ENCODE measurements at regions not wholly inside any gene's neighbourhood (a gene's known extent, or its start where the extent isn't known, plus 50 kb on each side); places are given as distances from the start of the nearest gene placed in this dataset.

DNA sequence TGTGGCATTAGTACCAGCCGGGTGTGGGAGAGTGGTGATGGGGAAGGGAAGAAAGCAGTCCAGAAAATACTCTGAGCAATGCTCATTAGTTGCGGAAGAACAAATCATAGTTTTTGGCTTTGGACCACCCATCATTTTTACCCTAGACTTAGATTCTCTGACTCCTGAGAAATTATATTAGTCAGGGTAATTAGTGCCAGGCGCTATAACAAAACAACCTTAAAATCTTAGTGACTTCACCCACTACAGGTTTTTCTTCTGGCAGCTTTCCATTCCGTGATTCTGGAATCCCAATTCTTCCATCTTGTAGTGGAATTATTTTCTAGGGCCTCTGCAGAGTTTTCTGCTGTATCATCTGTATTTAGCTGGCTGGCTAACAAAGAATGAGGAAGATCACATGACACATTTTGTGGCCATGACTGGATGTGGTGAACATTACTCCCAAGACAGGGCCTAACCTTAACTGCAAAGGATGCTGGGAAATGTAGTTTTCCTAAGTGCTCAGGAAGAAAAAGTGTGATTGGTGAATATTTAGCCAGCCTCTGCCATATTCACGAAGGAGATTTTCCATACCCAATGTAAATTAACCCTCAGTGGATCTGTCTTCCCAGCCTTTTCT is 373.0 kb upstream of the MEF2C start:
- H3K4me3 ChIP-seq (ENCODE audit: low read depth in 1 of 2, low read length in 2 of 2): no peak overlapping the region
- H3K4me1 ChIP-seq (ENCODE audit: control insufficient read depth in 1 of 2, insufficient read depth in 2 of 2, low read length in 2 of 2): no peaks in the 10 kb centered on the region
- no peak overlapping the region for H3K9ac ChIP-seq (ENCODE audit: low read depth in 1 of 2, low read length in 2 of 2)
- no peaks in the 10 kb centered on the region for H3K36me3 ChIP-seq (ENCODE audit: control insufficient read depth in 1 of 2, insufficient read depth in 2 of 2, low read length in 2 of 2)
- H3K27me3 ChIP-seq (ENCODE audit: control insufficient read depth in 1 of 2, insufficient read depth in 2 of 2, low read length in 2 of 2): no peaks in the 10 kb centered on the region
- no peaks in the 10 kb centered on the region for H3K9me3 ChIP-seq (ENCODE audit: control insufficient read depth in 1 of 2, low read length in 2 of 2)
- no peak overlapping the region for H3K27ac ChIP-seq (ENCODE audit: low read depth, low read length)

DNA sequence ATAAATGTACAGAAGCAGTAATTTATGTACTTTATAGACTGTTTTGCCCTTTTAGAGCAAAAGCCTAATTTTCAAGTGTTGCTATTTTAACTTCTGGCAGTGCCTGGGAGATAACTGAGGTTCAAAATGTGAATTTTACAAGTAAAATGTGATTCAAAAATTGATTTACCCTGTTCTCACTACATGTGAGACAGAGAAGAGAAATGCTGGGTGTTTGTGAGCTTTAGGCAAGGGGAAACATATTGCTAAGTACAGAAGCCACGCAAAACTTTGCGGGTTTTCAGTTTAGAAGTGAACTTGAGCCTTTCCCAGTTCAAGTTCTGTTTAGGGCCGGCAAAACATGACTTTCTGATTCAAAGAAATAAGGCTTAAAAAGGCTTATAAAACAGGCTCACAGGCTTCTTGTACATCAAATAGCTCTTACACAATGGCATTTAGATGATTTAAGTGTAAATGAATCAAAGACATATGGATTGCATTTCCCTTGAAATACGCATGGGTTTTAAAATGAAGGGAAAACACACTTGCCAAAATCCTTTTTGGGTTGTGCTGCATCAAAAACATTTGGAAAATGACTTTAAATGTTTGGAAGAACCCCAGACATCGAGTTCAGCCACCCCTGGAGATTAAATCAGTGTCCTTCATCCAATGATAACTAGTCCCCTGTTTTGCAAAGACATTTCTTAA is 370.8 kb upstream of the MEF2C start:
- H3K4me1 ChIP-seq (ENCODE audit: control insufficient read depth in 1 of 2, insufficient read depth in 2 of 2, low read length in 2 of 2): no peaks in the 10 kb centered on the region
- H3K9me3 ChIP-seq (ENCODE audit: control insufficient read depth in 1 of 2, low read length in 2 of 2): no peaks in the 10 kb centered on the region
- no peak overlapping the region for H3K27ac ChIP-seq (ENCODE audit: low read depth, low read length)
- no peak overlapping the region for H3K9ac ChIP-seq (ENCODE audit: low read depth in 1 of 2, low read length in 2 of 2)
- no peaks in the 10 kb centered on the region for H3K36me3 ChIP-seq (ENCODE audit: control insufficient read depth in 1 of 2, insufficient read depth in 2 of 2, low read length in 2 of 2)
- H3K4me3 ChIP-seq (ENCODE audit: low read depth in 1 of 2, low read length in 2 of 2): no peak overlapping the region
- H3K27me3 ChIP-seq (ENCODE audit: control insufficient read depth in 1 of 2, insufficient read depth in 2 of 2, low read length in 2 of 2): no peaks in the 10 kb centered on the region

DNA sequence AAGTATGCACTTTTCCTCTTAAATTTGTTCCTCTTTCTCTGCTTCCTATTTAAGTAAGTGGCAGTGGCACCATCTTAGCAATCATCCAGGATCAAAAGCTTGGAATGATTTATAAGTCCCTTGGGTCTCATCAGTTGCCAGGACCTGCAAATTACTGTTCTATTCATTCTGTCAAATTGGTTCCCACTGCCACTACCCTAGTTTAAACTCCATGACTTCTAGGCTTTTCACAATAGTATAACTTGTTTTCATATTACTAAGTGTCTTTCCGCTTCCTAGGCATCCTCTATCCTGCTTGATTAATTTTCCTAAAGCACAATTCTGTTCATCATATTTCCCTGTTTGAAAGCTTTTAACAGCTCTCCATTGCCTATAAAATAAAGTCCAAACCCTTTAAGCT is 363.9 kb upstream of the MEF2C start:
- Histone ChIP-seq H3K27ac (ENCODE audit: low read depth, low read length) (no peak overlapping the region), H3K9me3 (ENCODE audit: control insufficient read depth in 1 of 2, low read length in 2 of 2) (no peaks in the 10 kb centered on the region), H3K27me3 (ENCODE audit: control insufficient read depth in 1 of 2, insufficient read depth in 2 of 2, low read length in 2 of 2) (no peaks in the 10 kb centered on the region), H3K9ac (ENCODE audit: low read depth in 1 of 2, low read length in 2 of 2) (no peak overlapping the region), H3K4me1 (ENCODE audit: control insufficient read depth in 1 of 2, insufficient read depth in 2 of 2, low read length in 2 of 2) (no peaks in the 10 kb centered on the region), H3K36me3 (ENCODE audit: control insufficient read depth in 1 of 2, insufficient read depth in 2 of 2, low read length in 2 of 2) (no peaks in the 10 kb centered on the region), H3K4me3 (ENCODE audit: low read depth in 1 of 2, low read length in 2 of 2) (no peak overlapping the region)

DNA sequence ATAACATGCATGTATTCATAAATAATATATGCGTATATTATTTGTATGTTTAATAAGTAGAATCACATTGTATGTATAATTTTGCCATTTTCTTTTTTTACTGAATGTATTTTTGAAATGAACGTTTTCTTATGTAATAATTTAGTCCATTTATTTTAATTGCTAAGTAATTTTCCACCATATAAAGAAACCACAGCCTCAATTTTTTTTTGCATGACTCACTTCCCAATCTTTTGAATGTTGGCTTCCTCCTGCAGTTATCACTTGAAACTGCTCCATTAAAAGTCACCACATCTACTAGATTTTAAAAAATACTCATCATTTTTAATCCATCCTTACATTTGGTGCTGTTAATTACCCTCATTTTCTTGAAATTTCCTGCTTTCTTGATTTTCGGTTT is 363.3 kb upstream of the MEF2C start:
- no peaks in the 10 kb centered on the region for H3K4me1 ChIP-seq (ENCODE audit: control insufficient read depth in 1 of 2, insufficient read depth in 2 of 2, low read length in 2 of 2)
- H3K27me3 ChIP-seq (ENCODE audit: control insufficient read depth in 1 of 2, insufficient read depth in 2 of 2, low read length in 2 of 2): no peaks in the 10 kb centered on the region
- no peak overlapping the region for H3K9ac ChIP-seq (ENCODE audit: low read depth in 1 of 2, low read length in 2 of 2)
- no peak overlapping the region for H3K4me3 ChIP-seq (ENCODE audit: low read depth in 1 of 2, low read length in 2 of 2)
- no peak overlapping the region for H3K27ac ChIP-seq (ENCODE audit: low read depth, low read length)
- no peaks in the 10 kb centered on the region for H3K36me3 ChIP-seq (ENCODE audit: control insufficient read depth in 1 of 2, insufficient read depth in 2 of 2, low read length in 2 of 2)
- H3K9me3 ChIP-seq (ENCODE audit: control insufficient read depth in 1 of 2, low read length in 2 of 2): no peaks in the 10 kb centered on the region

DNA sequence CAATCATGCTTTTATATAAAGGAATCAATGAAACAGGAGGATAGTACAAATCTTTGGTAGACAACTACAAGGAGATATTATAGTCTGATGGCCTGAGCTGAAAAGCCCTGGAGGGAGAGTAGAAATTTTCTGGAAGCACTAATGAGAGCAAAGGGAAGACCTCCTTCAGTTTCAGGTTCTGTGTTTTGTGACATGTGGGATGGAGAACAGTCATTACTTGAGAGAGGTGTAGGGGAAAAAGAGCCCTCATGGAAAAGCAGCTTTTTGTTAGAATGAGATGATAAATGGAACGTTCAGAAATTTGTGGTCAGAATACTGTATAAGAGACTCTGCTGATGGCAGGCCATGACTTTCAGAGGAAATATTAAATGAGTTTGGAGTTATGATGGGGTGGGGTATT is 360.6 kb upstream of the MEF2C start:
- Histone ChIP-seq H3K4me1 (ENCODE audit: control insufficient read depth in 1 of 2, insufficient read depth in 2 of 2, low read length in 2 of 2) (no peaks in the 10 kb centered on the region), H3K27me3 (ENCODE audit: control insufficient read depth in 1 of 2, insufficient read depth in 2 of 2, low read length in 2 of 2) (no peaks in the 10 kb centered on the region), H3K36me3 (ENCODE audit: control insufficient read depth in 1 of 2, insufficient read depth in 2 of 2, low read length in 2 of 2) (no peaks in the 10 kb centered on the region), H3K27ac (ENCODE audit: low read depth, low read length) (no peak overlapping the region), H3K4me3 (ENCODE audit: low read depth in 1 of 2, low read length in 2 of 2) (no peak overlapping the region), H3K9me3 (ENCODE audit: control insufficient read depth in 1 of 2, low read length in 2 of 2) (no peaks in the 10 kb centered on the region), H3K9ac (ENCODE audit: low read depth in 1 of 2, low read length in 2 of 2) (no peak overlapping the region)

DNA sequence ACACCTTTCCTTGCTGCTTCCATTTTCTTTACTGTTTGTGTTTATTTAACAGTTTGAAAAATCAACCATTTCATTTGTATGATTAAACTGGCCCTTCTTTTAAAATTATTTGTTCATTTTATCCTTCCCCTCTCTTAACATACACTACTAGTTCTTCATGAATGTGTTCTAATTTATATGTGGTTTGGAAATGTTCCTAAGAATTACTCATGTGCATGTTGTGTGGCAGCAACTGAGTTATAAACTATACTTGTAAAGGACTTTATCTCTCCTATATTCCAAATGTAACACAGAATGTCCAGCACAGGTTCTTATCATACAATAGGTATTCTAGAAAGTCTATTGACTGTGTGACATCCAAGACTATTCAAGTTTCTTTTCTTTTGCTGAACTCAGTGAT is 358.2 kb upstream of the MEF2C start:
- Histone ChIP-seq H3K9ac (ENCODE audit: low read depth in 1 of 2, low read length in 2 of 2) (no peak overlapping the region), H3K4me3 (ENCODE audit: low read depth in 1 of 2, low read length in 2 of 2) (no peak overlapping the region), H3K36me3 (ENCODE audit: control insufficient read depth in 1 of 2, insufficient read depth in 2 of 2, low read length in 2 of 2) (no peaks in the 10 kb centered on the region), H3K4me1 (ENCODE audit: control insufficient read depth in 1 of 2, insufficient read depth in 2 of 2, low read length in 2 of 2) (no peaks in the 10 kb centered on the region), H3K27me3 (ENCODE audit: control insufficient read depth in 1 of 2, insufficient read depth in 2 of 2, low read length in 2 of 2) (no peaks in the 10 kb centered on the region), H3K27ac (ENCODE audit: low read depth, low read length) (no peak overlapping the region), H3K9me3 (ENCODE audit: control insufficient read depth in 1 of 2, low read length in 2 of 2) (no peaks in the 10 kb centered on the region)

DNA sequence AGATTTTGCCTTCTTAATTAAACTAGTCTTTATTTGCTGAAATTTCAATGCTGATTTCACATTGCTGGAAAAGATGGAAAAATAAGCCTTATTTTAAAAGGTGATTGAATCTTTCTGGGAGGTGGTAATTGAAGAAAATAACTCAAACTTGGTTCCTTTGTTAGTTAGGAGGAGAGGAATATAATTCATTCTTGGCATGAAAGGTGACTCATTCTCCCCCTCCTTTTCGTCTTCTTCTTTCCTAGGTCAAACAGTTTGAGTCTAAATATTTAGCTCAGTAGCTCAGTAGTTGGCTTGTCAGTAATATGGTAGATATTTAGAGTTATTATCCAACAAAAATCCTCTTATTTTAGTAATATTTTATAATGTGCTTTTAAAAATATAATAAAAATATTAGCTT is 353.9 kb upstream of the MEF2C start:
- H3K27me3 ChIP-seq (ENCODE audit: control insufficient read depth in 1 of 2, insufficient read depth in 2 of 2, low read length in 2 of 2): no peaks in the 10 kb centered on the region
- H3K27ac ChIP-seq (ENCODE audit: low read depth, low read length): no peak overlapping the region
- H3K9ac ChIP-seq (ENCODE audit: low read depth in 1 of 2, low read length in 2 of 2): no peak overlapping the region
- no peak overlapping the region for H3K4me3 ChIP-seq (ENCODE audit: low read depth in 1 of 2, low read length in 2 of 2)
- no peaks in the 10 kb centered on the region for H3K4me1 ChIP-seq (ENCODE audit: control insufficient read depth in 1 of 2, insufficient read depth in 2 of 2, low read length in 2 of 2)
- H3K36me3 ChIP-seq (ENCODE audit: control insufficient read depth in 1 of 2, insufficient read depth in 2 of 2, low read length in 2 of 2): no peaks in the 10 kb centered on the region
- no peaks in the 10 kb centered on the region for H3K9me3 ChIP-seq (ENCODE audit: control insufficient read depth in 1 of 2, low read length in 2 of 2)

DNA sequence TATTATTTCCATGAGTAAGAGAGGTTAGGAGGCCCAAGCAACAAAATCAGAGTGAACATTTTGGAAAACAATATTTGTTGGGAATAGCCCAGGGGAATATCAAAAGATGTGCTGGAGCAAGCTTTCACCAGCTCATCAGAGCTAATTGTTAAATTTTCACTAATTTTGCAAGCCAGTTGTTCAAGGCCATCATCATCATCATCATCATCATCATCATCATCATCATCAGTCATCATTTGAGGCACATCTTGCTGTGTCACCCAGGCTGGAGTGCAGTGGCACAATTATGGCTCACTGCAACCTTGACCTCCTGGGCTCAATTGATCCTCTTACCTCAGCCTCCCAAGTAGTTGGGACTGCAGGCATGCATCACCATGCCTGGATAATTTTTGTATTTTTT is 350.5 kb upstream of the MEF2C start:
- Histone ChIP-seq H3K36me3 (ENCODE audit: control insufficient read depth in 1 of 2, insufficient read depth in 2 of 2, low read length in 2 of 2) (no peaks in the 10 kb centered on the region), H3K4me3 (ENCODE audit: low read depth in 1 of 2, low read length in 2 of 2) (no peak overlapping the region), H3K27me3 (ENCODE audit: control insufficient read depth in 1 of 2, insufficient read depth in 2 of 2, low read length in 2 of 2) (no peaks in the 10 kb centered on the region), H3K9ac (ENCODE audit: low read depth in 1 of 2, low read length in 2 of 2) (no peak overlapping the region), H3K9me3 (ENCODE audit: control insufficient read depth in 1 of 2, low read length in 2 of 2) (no peaks in the 10 kb centered on the region), H3K27ac (ENCODE audit: low read depth, low read length) (no peak overlapping the region), H3K4me1 (ENCODE audit: control insufficient read depth in 1 of 2, insufficient read depth in 2 of 2, low read length in 2 of 2) (no peaks in the 10 kb centered on the region)

DNA sequence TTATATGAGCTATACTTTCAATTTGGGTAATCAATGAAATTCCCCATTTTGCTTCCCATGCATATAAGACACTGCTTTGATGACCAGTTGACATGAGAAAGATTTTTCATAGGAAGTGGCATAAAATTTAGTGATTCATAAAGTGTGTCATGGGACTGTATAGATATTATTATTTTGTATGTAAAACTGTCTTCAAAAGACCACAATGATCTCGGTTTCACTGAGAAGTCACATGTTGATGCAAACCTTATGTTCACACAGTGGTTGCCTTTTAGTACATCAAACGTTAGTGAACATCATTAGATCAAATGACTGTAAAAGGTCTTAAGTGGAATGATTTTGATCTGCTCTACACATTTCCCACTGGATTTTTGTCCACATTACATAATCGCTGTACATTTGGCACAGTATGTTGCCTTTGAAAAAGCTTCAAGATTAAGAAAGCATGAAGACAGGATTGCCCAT is 349.2 kb upstream of the MEF2C start:
- H3K9me3 ChIP-seq (ENCODE audit: control insufficient read depth in 1 of 2, low read length in 2 of 2): no peaks in the 10 kb centered on the region
- no peaks in the 10 kb centered on the region for H3K27me3 ChIP-seq (ENCODE audit: control insufficient read depth in 1 of 2, insufficient read depth in 2 of 2, low read length in 2 of 2)
- no peaks in the 10 kb centered on the region for H3K4me1 ChIP-seq (ENCODE audit: control insufficient read depth in 1 of 2, insufficient read depth in 2 of 2, low read length in 2 of 2)
- H3K4me3 ChIP-seq (ENCODE audit: low read depth in 1 of 2, low read length in 2 of 2): no peak overlapping the region
- no peak overlapping the region for H3K27ac ChIP-seq (ENCODE audit: low read depth, low read length)
- no peaks in the 10 kb centered on the region for H3K36me3 ChIP-seq (ENCODE audit: control insufficient read depth in 1 of 2, insufficient read depth in 2 of 2, low read length in 2 of 2)
- H3K9ac ChIP-seq (ENCODE audit: low read depth in 1 of 2, low read length in 2 of 2): no peak overlapping the region

DNA sequence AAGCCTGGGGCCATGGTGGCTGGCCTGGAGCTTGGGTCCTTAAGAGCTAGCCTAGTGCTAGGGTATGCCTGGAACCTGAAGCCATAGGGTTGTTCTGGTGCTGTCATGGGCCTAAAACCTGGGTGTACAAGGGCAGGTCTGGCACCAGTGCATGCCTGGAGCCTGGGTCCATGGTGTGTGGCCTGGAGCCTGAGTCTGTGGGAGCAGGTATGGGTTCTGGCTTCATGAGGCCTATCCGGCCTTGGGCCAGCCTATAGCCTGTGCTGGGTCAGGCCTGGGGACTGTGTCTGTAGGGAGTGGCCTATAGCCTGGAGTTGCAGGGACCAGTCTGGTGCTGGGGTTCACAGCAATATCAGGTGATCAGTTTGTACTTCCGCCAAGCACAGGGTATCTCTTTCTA is 347.2 kb upstream of the MEF2C start:
- Histone ChIP-seq H3K36me3 (ENCODE audit: control insufficient read depth in 1 of 2, insufficient read depth in 2 of 2, low read length in 2 of 2) (no peaks in the 10 kb centered on the region), H3K9me3 (ENCODE audit: control insufficient read depth in 1 of 2, low read length in 2 of 2) (no peaks in the 10 kb centered on the region), H3K4me1 (ENCODE audit: control insufficient read depth in 1 of 2, insufficient read depth in 2 of 2, low read length in 2 of 2) (no peaks in the 10 kb centered on the region), H3K27ac (ENCODE audit: low read depth, low read length) (no peak overlapping the region), H3K27me3 (ENCODE audit: control insufficient read depth in 1 of 2, insufficient read depth in 2 of 2, low read length in 2 of 2) (no peaks in the 10 kb centered on the region), H3K4me3 (ENCODE audit: low read depth in 1 of 2, low read length in 2 of 2) (no peak overlapping the region), H3K9ac (ENCODE audit: low read depth in 1 of 2, low read length in 2 of 2) (no peak overlapping the region)
